Motor neuron (in vitro differentiated cells): ENCODE measurements at regions not wholly inside any gene's neighbourhood (a gene's known extent, or its start where the extent isn't known, plus 50 kb on each side); places are given as distances from the start of the nearest gene placed in this dataset.

Experiments used
- ATAC-seq, 8 experiments: fragments of 200-7000 bp; cut with Tn5 transposase; replicated peaks in 6 of 8; 2 replicates each; pipeline ENCODE4 v1.8.0; 2021; ENCODE audit warnings: mild to moderate bottlenecking in 8 of 8, moderate library complexity in 8 of 8
- H3K27ac ChIP-seq, 2 donors: fragments of 250-450 bp; sonication (Bioruptor Pico); 2 replicates each; pipeline ENCODE4 v1.9.0; 2021; ENCODE audit warnings: antibody characterized with exemption in 2 of 2, mild to moderate bottlenecking in 2 of 2, moderate library complexity in 1 of 2
- H3K4me1 ChIP-seq, 2 donors: fragments of 250-450 bp; sonication (Bioruptor Pico); replicated peaks in 1 of 2; 2 replicates each; pipeline ENCODE4 v1.6.1; 2021; ENCODE audit warnings: antibody characterized with exemption in 2 of 2, mild to moderate bottlenecking in 2 of 2, moderate library complexity in 1 of 2
- H3K4me3 ChIP-seq, 5 donors: fragments of 250-450 bp; sonication (Bioruptor Pico); 2 replicates each; pipeline ENCODE4 v1.9.0; 2021; ENCODE audit warnings: antibody characterized with exemption in 5 of 5, mild to moderate bottlenecking in 5 of 5, moderate library complexity in 4 of 5
- WGBS, 10 experiments: fragments of 450-650 bp; shearing (Covaris generic); methylation state at CpG; one replicate each; pipeline ENCODE4 v1.0.0; 2022; 5-methylcytosine and 5-hydroxymethylcytosine counted together
- in situ Hi-C, 9 experiments: fragments of 400-800 bp; cut with MboI; loops; one replicate each; pipeline ENCODE4 v1.15.0; 2021; ENCODE audit warnings: low sequenced_read_pairs in 9 of 9, low pct_unique_long_range_greater_than_20kb in 2 of 9; ENCODE audit not compliant: unreplicated experiment in 9 of 9

GRCh38 chr5:82673057-82673809 lies 395.1 kb upstream of the RPS23 start:
- Histone ChIP-seq H3K4me1 (peaks cover 2 to 11% of the 10 kb centered on the region in 2 donors), H3K27ac (no peak overlapping the region), H3K4me3 (no peak overlapping the region)
- 23 to 65% (median 44%) methylated on average over 1 to 6 of the region's 6 CpGs; no CpG with 5 or more reads in 2 of the 10 experiments for WGBS, 10 experiments
- in situ Hi-C loops: loop anchor here in 1 of 9 experiments (25.0 kb wide), 1 partner anchor 114 kb away; no protein-coding TSS in a partner anchor
- ATAC-seq: peak in 5 of 8 experiments; percentile 27 to 76 (median 54)

GRCh38 chr5:82670692-82671091 lies 392.5 kb upstream of the RPS23 start:
- 0 to 100% (median 88%) methylated on average over 1 to 3 of the region's 3 CpGs; no CpG with 5 or more reads in 1 of the 10 experiments for WGBS, 10 experiments

GRCh38 chr5:82669720-82670119 lies 391.6 kb upstream of the RPS23 start:
- in situ Hi-C loops: loop anchor here in 1 of 9 experiments (25.0 kb wide), 1 partner anchor 118 kb away; no protein-coding TSS in a partner anchor
- no peak overlapping the region for H3K4me3 ChIP-seq
- H3K27ac ChIP-seq: no peak overlapping the region
- peaks cover 2 to 11% of the 10 kb centered on the region in 2 donors for H3K4me1 ChIP-seq
- WGBS, 10 experiments: 83 to 100% (median 89%) methylated on average over 1 of the region's 1 CpG; no CpG with 5 or more reads in 5 of the 10 experiments
- peak in 1 of 8 experiments; percentile 12 for ATAC-seq

More at GRCh38 chr5:82670692-82671091, 392.5 kb upstream of the RPS23 start:
- H3K4me3 ChIP-seq: no peak overlapping the region
- H3K4me1 ChIP-seq: peaks cover 2 to 11% of the 10 kb centered on the region in 2 donors
- no peak overlapping the region for H3K27ac ChIP-seq
- in situ Hi-C loops: loop anchor here in 1 of 9 experiments (25.0 kb wide), 1 partner anchor 117 kb away; no protein-coding TSS in a partner anchor
- no peak for ATAC-seq

GRCh38 chr5:82666312-82666711 lies 388.2 kb upstream of the RPS23 start:
- ATAC-seq: no peak
- Histone ChIP-seq H3K27ac (no peak overlapping the region), H3K4me1 (peaks cover 0 to 2% of the 10 kb centered on the region in 2 donors), H3K4me3 (no peak overlapping the region)
- in situ Hi-C loops: loop anchor here in 1 of 9 experiments (25.0 kb wide), 1 partner anchor 121 kb away; no protein-coding TSS in a partner anchor
- WGBS, 10 experiments: 40 to 100% (median 88%) methylated on average over 1 to 2 of the region's 2 CpGs; no CpG with 5 or more reads in 2 of the 10 experiments

GRCh38 chr5:82664732-82665131 lies 386.6 kb upstream of the RPS23 start:
- Histone ChIP-seq H3K27ac (no peak overlapping the region), H3K4me3 (no peak overlapping the region), H3K4me1 (peaks cover under 1 to 3% of the 10 kb centered on the region in 2 donors)
- in situ Hi-C loops: loop anchor here in 1 of 9 experiments (25.0 kb wide), 1 partner anchor 123 kb away; no protein-coding TSS in a partner anchor
- peak in 1 of 8 experiments; percentile 93 for ATAC-seq
- 100% methylated on average over 1 of the region's 3 CpGs; no CpG with 5 or more reads in 8 of the 10 experiments for WGBS, 10 experiments

GRCh38 chr5:82663225-82663624 lies 385.1 kb upstream of the RPS23 start:
- WGBS, 10 experiments: 38 to 100% (median 71%) methylated on average over 1 to 4 of the region's 4 CpGs
- Histone ChIP-seq H3K4me3 (no peak overlapping the region), H3K27ac (no peak overlapping the region), H3K4me1 (peaks cover 0 to 3% of the 10 kb centered on the region in 2 donors)
- in situ Hi-C loops: loop anchor here in 1 of 9 experiments (25.0 kb wide), 1 partner anchor 124 kb away; no protein-coding TSS in a partner anchor
- ATAC-seq: no peak

- 0 to 50% (median 29%) methylated on average over 1 of the region's 1 CpG; no CpG with 5 or more reads in 5 of the 10 experiments for WGBS, 10 experiments
- in situ Hi-C loops: loop anchor here in 1 of 9 experiments (25.0 kb wide), 1 partner anchor 125 kb away; no protein-coding TSS in a partner anchor
- no peak overlapping the region for H3K27ac ChIP-seq
- no peak for ATAC-seq
- H3K4me1 ChIP-seq: peaks cover 0 to 3% of the 10 kb centered on the region in 2 donors
- no peak overlapping the region for H3K4me3 ChIP-seq
Observed at GRCh38 chr5:82662340-82662739, 384.2 kb upstream of the RPS23 start.

- Histone ChIP-seq H3K4me1 (peaks cover 0 to 3% of the 10 kb centered on the region in 2 donors), H3K27ac (no peak overlapping the region), H3K4me3 (no peak overlapping the region)
- 9 to 100% (median 61%) methylated on average over 1 of the region's 1 CpG; no CpG with 5 or more reads in 2 of the 10 experiments for WGBS, 10 experiments
- no peak for ATAC-seq
- in situ Hi-C loops: loop anchor here in 1 of 9 experiments (25.0 kb wide), 1 partner anchor 125 kb away; no protein-coding TSS in a partner anchor
Observed at GRCh38 chr5:82661933-82662332, 383.8 kb upstream of the RPS23 start.

- in situ Hi-C loops: loop anchor here in 1 of 9 experiments (25.0 kb wide), 1 partner anchor 126 kb away; no protein-coding TSS in a partner anchor
- H3K4me1 ChIP-seq: peaks cover 0 to 3% of the 10 kb centered on the region in 2 donors
- no peak for ATAC-seq
- no peak overlapping the region for H3K4me3 ChIP-seq
- 4 to 100% (median 68%) methylated on average over 1 to 2 of the region's 2 CpGs; no CpG with 5 or more reads in 2 of the 10 experiments for WGBS, 10 experiments
- H3K27ac ChIP-seq: no peak overlapping the region
Observed at GRCh38 chr5:82661462-82661861, 383.3 kb upstream of the RPS23 start.

GRCh38 chr5:82659115-82659514 lies 381.0 kb upstream of the RPS23 start:
- in situ Hi-C loops: loop anchor here in 1 of 9 experiments (25.0 kb wide), 1 partner anchor 128 kb away; no protein-coding TSS in a partner anchor
- H3K4me1 ChIP-seq: peaks cover 0 to 3% of the 10 kb centered on the region in 2 donors
- ATAC-seq: no peak
- no peak overlapping the region for H3K4me3 ChIP-seq
- no peak overlapping the region for H3K27ac ChIP-seq
- 30 to 100% (median 75%) methylated on average over 1 to 2 of the region's 2 CpGs for WGBS, 10 experiments

- 25 to 95% (median 77%) methylated on average over 1 to 5 of the region's 5 CpGs for WGBS, 10 experiments
- in situ Hi-C loops: loop anchor here in 1 of 9 experiments (25.0 kb wide), 1 partner anchor 130 kb away; no protein-coding TSS in a partner anchor
- Histone ChIP-seq H3K4me3 (no peak overlapping the region), H3K4me1 (peaks cover 0 to 3% of the 10 kb centered on the region in 2 donors), H3K27ac (no peak overlapping the region)
- ATAC-seq: no peak
Observed at GRCh38 chr5:82657033-82657699, 379.0 kb upstream of the RPS23 start.

GRCh38 chr5:82656341-82656761 lies 378.2 kb upstream of the RPS23 start:
- Histone ChIP-seq H3K27ac (no peak overlapping the region), H3K4me3 (no peak overlapping the region), H3K4me1 (peaks cover 0 to 3% of the 10 kb centered on the region in 2 donors)
- in situ Hi-C loops: loop anchor here in 1 of 9 experiments (25.0 kb wide), 1 partner anchor 131 kb away; no protein-coding TSS in a partner anchor
- no peak for ATAC-seq
- WGBS, 10 experiments: 13 to 100% (median 80%) methylated on average over 1 to 2 of the region's 2 CpGs; no CpG with 5 or more reads in 3 of the 10 experiments
